ENCODE measurements at regions not wholly inside any gene's neighbourhood (a gene's known extent, or its start where the extent isn't known, plus 50 kb on each side); places are given as distances from the start of the nearest gene placed in this dataset.

DNA sequence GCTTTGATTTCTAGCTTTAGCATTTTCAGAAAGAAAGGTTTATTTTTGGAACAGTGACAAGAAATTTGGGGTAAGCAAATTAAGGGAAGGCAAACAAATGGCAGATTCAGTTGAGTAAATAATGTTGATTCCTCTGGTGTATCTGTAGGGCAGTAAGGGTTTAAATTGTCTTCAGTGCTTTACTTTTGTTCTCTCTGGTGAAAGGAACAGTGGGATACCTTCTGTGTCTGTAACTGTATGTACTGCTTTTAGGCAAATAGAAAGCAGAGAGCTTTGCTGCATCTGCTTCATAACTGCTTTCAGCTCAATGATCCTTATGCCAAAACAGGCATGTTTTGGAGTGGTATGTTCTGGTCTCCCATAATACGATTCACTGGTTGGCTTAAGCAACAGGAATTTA lies 932.1 kb upstream of the SLIT2 start:
- DNase-seq = no peak
- TF ChIP-seq, protein P1, sequence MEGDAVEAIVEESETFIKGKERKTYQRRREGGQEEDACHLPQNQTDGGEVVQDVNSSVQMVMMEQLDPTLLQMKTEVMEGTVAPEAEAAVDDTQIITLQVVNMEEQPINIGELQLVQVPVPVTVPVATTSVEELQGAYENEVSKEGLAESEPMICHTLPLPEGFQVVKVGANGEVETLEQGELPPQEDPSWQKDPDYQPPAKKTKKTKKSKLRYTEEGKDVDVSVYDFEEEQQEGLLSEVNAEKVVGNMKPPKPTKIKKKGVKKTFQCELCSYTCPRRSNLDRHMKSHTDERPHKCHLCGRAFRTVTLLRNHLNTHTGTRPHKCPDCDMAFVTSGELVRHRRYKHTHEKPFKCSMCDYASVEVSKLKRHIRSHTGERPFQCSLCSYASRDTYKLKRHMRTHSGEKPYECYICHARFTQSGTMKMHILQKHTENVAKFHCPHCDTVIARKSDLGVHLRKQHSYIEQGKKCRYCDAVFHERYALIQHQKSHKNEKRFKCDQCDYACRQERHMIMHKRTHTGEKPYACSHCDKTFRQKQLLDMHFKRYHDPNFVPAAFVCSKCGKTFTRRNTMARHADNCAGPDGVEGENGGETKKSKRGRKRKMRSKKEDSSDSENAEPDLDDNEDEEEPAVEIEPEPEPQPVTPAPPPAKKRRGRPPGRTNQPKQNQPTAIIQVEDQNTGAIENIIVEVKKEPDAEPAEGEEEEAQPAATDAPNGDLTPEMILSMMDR (IDR thresholded peaks at IDR 0.05; ENCODE audit: borderline replicate concordance, extremely low read depth, insufficient read depth) = no peak
- H3K9me3 ChIP-seq (ENCODE audit: control insufficient read depth in 2 of 3, insufficient read depth in 1 of 3, low read length in 3 of 3) = no peaks in the 10 kb centered on the region
- H3K9ac ChIP-seq (ENCODE audit: low read length in 3 of 3) = no peak overlapping the region
- no peaks in the 10 kb centered on the region for H3K36me3 ChIP-seq (ENCODE audit: control insufficient read depth in 2 of 3, insufficient read depth in 3 of 3, low read length in 3 of 3)
- H3K4me3 ChIP-seq (ENCODE audit: low read length in 3 of 3) = no peak overlapping the region
- H3K4me1 ChIP-seq (ENCODE audit: control insufficient read depth in 2 of 3, insufficient read depth in 2 of 3, low read depth in 1 of 3, low read length in 3 of 3) = no peaks in the 10 kb centered on the region
- FAIRE-seq = no peak
- intact Hi-C loops (cut with DNase I) = no loop called here
- H3K27ac ChIP-seq (ENCODE audit: low read depth in 2 of 2, low read length in 2 of 2) = no peak overlapping the region
- no peaks in the 10 kb centered on the region for H3K27me3 ChIP-seq (ENCODE audit: control insufficient read depth, insufficient read depth, low read length)

DNA sequence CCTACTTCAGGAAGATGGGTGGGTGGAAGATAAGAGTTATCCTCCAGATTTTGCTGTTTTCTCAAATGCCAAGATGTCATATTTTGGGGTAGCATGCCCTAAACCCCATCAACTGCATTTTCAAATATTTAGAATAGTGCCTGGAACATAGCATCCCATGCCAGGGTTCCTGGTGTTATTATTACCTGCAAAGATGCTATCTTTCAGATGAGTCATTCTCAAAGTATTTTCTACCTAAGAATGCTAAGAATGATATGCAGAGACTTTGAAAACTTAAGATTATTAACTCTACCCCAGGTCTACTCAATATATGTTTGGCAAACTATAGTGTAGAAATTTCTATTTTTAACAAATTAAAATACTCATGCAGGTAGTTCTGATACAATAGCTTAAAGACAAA lies 934.3 kb upstream of the SLIT2 start:
- H3K27ac ChIP-seq (ENCODE audit: low read depth in 2 of 2, low read length in 2 of 2) = no peak overlapping the region
- FAIRE-seq (no peak), DNase-seq (no peak)
- no peak overlapping the region for H3K9ac ChIP-seq (ENCODE audit: low read length in 3 of 3)
- no peak overlapping the region for H3K4me3 ChIP-seq (ENCODE audit: low read length in 3 of 3)
- no peaks in the 10 kb centered on the region for H3K27me3 ChIP-seq (ENCODE audit: control insufficient read depth, insufficient read depth, low read length)
- no peaks in the 10 kb centered on the region for H3K4me1 ChIP-seq (ENCODE audit: control insufficient read depth in 2 of 3, insufficient read depth in 2 of 3, low read depth in 1 of 3, low read length in 3 of 3)
- TF ChIP-seq, protein P1 (IDR thresholded peaks at IDR 0.05; ENCODE audit: borderline replicate concordance, extremely low read depth, insufficient read depth) = no peak
- H3K36me3 ChIP-seq (ENCODE audit: control insufficient read depth in 2 of 3, insufficient read depth in 3 of 3, low read length in 3 of 3) = no peaks in the 10 kb centered on the region
- no peaks in the 10 kb centered on the region for H3K9me3 ChIP-seq (ENCODE audit: control insufficient read depth in 2 of 3, insufficient read depth in 1 of 3, low read length in 3 of 3)
- intact Hi-C loops (cut with DNase I) = no loop called here

DNA sequence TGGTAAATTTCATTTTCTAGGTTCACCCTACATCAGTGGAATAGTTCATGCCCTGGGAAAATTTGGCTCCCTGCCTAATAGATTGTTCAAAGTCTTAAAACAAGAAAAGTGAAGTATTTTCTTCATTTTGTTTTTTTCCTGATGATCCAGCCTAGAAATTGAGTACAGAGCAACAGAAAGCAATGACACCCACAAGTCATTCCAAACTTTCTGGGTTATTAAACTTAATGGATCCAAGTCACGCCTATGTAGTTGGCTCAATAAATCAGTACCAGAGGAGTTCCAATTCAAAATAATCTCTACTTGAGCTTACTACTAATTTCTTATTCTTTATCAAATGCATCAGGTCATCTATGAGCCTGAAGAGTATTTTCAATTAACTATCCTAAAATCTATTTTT lies 937.6 kb upstream of the SLIT2 start:
- H3K9ac ChIP-seq (ENCODE audit: low read length in 3 of 3) = no peak overlapping the region
- H3K9me3 ChIP-seq (ENCODE audit: control insufficient read depth in 2 of 3, insufficient read depth in 1 of 3, low read length in 3 of 3) = no peaks in the 10 kb centered on the region
- H3K36me3 ChIP-seq (ENCODE audit: control insufficient read depth in 2 of 3, insufficient read depth in 3 of 3, low read length in 3 of 3) = no peaks in the 10 kb centered on the region
- intact Hi-C loops (cut with DNase I) = no loop called here
- TF ChIP-seq, protein P1 (IDR thresholded peaks at IDR 0.05; ENCODE audit: borderline replicate concordance, extremely low read depth, insufficient read depth) = no peak
- DNase-seq (peak in 2 of 5 donors; percentile 63 to 69), FAIRE-seq (no peak)
- no peaks in the 10 kb centered on the region for H3K27me3 ChIP-seq (ENCODE audit: control insufficient read depth, insufficient read depth, low read length)
- H3K27ac ChIP-seq (ENCODE audit: low read depth in 2 of 2, low read length in 2 of 2) = no peak overlapping the region
- H3K4me3 ChIP-seq (ENCODE audit: low read length in 3 of 3) = no peak overlapping the region
- H3K4me1 ChIP-seq (ENCODE audit: control insufficient read depth in 2 of 3, insufficient read depth in 2 of 3, low read depth in 1 of 3, low read length in 3 of 3) = no peaks in the 10 kb centered on the region

DNA sequence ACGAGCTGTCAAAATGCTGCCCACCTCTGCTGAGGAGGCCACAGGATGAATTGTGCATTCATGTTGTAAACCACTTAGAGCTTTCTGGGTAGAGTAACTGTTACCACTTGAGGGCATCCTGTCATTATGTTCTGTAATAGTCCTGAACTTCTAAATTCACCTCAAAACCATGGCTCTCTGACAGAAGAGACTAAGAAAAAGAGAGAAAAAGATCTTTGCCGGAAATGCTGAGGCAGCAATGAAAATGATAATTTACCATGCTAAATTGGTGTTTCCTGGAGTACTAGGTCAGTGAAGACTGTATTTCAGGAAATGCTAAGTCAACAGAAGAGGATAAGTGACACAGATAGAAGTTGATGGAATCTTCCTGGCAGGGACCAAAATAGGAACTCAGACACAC lies 942.3 kb upstream of the SLIT2 start:
- intact Hi-C loops (cut with DNase I) = no loop called here
- no peak overlapping the region for H3K4me3 ChIP-seq (ENCODE audit: low read length in 3 of 3)
- H3K36me3 ChIP-seq (ENCODE audit: control insufficient read depth in 2 of 3, insufficient read depth in 3 of 3, low read length in 3 of 3) = no peaks in the 10 kb centered on the region
- H3K9me3 ChIP-seq (ENCODE audit: control insufficient read depth in 2 of 3, insufficient read depth in 1 of 3, low read length in 3 of 3) = no peaks in the 10 kb centered on the region
- no peak overlapping the region for H3K9ac ChIP-seq (ENCODE audit: low read length in 3 of 3)
- DNase-seq (peak in 2 of 5 donors; percentile 47 to 66), FAIRE-seq (no peak)
- no peaks in the 10 kb centered on the region for H3K4me1 ChIP-seq (ENCODE audit: control insufficient read depth in 2 of 3, insufficient read depth in 2 of 3, low read depth in 1 of 3, low read length in 3 of 3)
- TF ChIP-seq, protein P1 (IDR thresholded peaks at IDR 0.05; ENCODE audit: borderline replicate concordance, extremely low read depth, insufficient read depth) = peak; percentile 11
- H3K27ac ChIP-seq (ENCODE audit: low read depth in 2 of 2, low read length in 2 of 2) = no peak overlapping the region
- H3K27me3 ChIP-seq (ENCODE audit: control insufficient read depth, insufficient read depth, low read length) = no peaks in the 10 kb centered on the region

Measured in kidney (tissue), 13 donors.